ENCODE measurements at regions not wholly inside any gene's neighbourhood (a gene's known extent, or its start where the extent isn't known, plus 50 kb on each side); places are given as distances from the start of the nearest gene placed in this dataset.
"Not testable (repeated sequence)": the region's sequence is repeated elsewhere in the genome, so short reads cannot be mapped to it uniquely, and the experiment has no call there.

GRCh38 chr12:131445795-131446194 is 265.1 kb upstream of the SFSWAP start:
- no peak for TF ChIP-seq CTCF (IDR thresholded peaks at IDR 0.05; ENCODE audit: low read depth, low read length)
- no peak for DNase-seq (ENCODE audit: extremely low read depth, low read depth)

GRCh38 chr12:131447636-131448035 is 263.3 kb upstream of the SFSWAP start:
- not testable (repeated sequence) for DNase-seq (ENCODE audit: extremely low read depth, low read depth)

- TF ChIP-seq CTCF (IDR thresholded peaks at IDR 0.05; ENCODE audit: low read depth, low read length) = no peak
- no peak for DNase-seq (ENCODE audit: extremely low read depth, low read depth)
Measured at GRCh38 chr12:131448254-131448795, 262.6 kb upstream of the SFSWAP start.

GRCh38 chr12:131449027-131449426 is 261.9 kb upstream of the SFSWAP start:
- TF ChIP-seq CTCF (IDR thresholded peaks at IDR 0.05; ENCODE audit: low read depth, low read length) = no peak
- DNase-seq (ENCODE audit: extremely low read depth, low read depth) = no peak

GRCh38 chr12:131452444-131452860 is 258.4 kb upstream of the SFSWAP start:
- no peak for TF ChIP-seq CTCF (IDR thresholded peaks at IDR 0.05; ENCODE audit: low read depth, low read length)
- no peak for DNase-seq (ENCODE audit: extremely low read depth, low read depth)

GRCh38 chr12:131454418-131455217 is 256.3 kb upstream of the SFSWAP start:
- DNase-seq (ENCODE audit: extremely low read depth, low read depth) = no peak
- TF ChIP-seq CTCF (IDR thresholded peaks at IDR 0.05; ENCODE audit: low read depth, low read length) = no peak; the same call in 1 of the 2 replicates

- no peak for TF ChIP-seq CTCF (IDR thresholded peaks at IDR 0.05; ENCODE audit: low read depth, low read length)
Measured at GRCh38 chr12:131455218-131455506, 255.7 kb upstream of the SFSWAP start.

More at GRCh38 chr12:131455218-131455506, 255.7 kb upstream of the SFSWAP start:
- no peak for DNase-seq (ENCODE audit: extremely low read depth, low read depth)
